ENCODE measurements at regions not wholly inside any gene's neighbourhood (a gene's known extent, or its start where the extent isn't known, plus 50 kb on each side); places are given as distances from the start of the nearest gene placed in this dataset.

GRCh38 chr1:72734415-72734814, 452.1 kb upstream of the NEGR1 start:
- no peaks in the 10 kb centered on the region for H3K4me1 Mint-ChIP-seq
- no peaks in the 10 kb centered on the region for H3K79me2 ChIP-seq (ENCODE audit: insufficient read depth, low read length)
- H3K9me3 Mint-ChIP-seq: peaks cover 1 to 13% (median 5%) of the 10 kb centered on the region in 7 donors
- H3K4me3 Mint-ChIP-seq: no peak overlapping the region
- H3K27me3 Mint-ChIP-seq (ENCODE audit: low read depth in 3 of 3): no peaks in the 10 kb centered on the region
- no peak for DNase-seq
- no peak for TF ChIP-seq CTCF (IDR thresholded peaks at IDR 0.05)
- H3K27ac Mint-ChIP-seq: no peak overlapping the region
- no peak overlapping the region for H3K27ac ChIP-seq (ENCODE audit: low read depth in 1 of 2, low read length in 2 of 2)
- H2AFZ ChIP-seq (ENCODE audit: insufficient read depth, low read depth, low read length, poor library complexity, severe bottlenecking): no peak overlapping the region
- H3K36me3 ChIP-seq (replicated peaks in 1 of 2; ENCODE audit: control insufficient read depth in 1 of 2, insufficient read depth in 2 of 2, low read length in 2 of 2): no peaks in the 10 kb centered on the region
- no peak overlapping the region for H3K4me2 ChIP-seq (replicated peaks; ENCODE audit: extremely low read depth, low read length, poor library complexity, severe bottlenecking)
- no peaks in the 10 kb centered on the region for H3K36me3 Mint-ChIP-seq
- no peak overlapping the region for H3K9ac ChIP-seq (ENCODE audit: insufficient read depth, low read length, poor library complexity, severe bottlenecking)
- intact Hi-C loops (cut with micrococcal nuclease): no loop called here
- H4K20me1 ChIP-seq (ENCODE audit: insufficient read depth, low read length): no peaks in the 10 kb centered on the region
- H3K9me3 ChIP-seq (replicated peaks in 1 of 2; ENCODE audit: control insufficient read depth in 1 of 2, insufficient read depth in 1 of 2, low read length in 2 of 2): peaks cover 0 to 8% of the 10 kb centered on the region in 2 donors
- no peaks in the 10 kb centered on the region for H3K4me1 ChIP-seq (ENCODE audit: control insufficient read depth in 1 of 2, insufficient read depth in 2 of 2, low read length in 2 of 2)
- no CpG with 5 or more reads among the region's 1 CpG for WGBS (ENCODE audit: insufficient coverage)
- no peak overlapping the region for H3K4me3 ChIP-seq (replicated peaks in 1 of 3; ENCODE audit: low read depth in 2 of 3, low read length in 3 of 3)
- H3K27me3 ChIP-seq (ENCODE audit: control insufficient read depth in 2 of 2, insufficient read depth in 2 of 2, low read length in 2 of 2): no peaks in the 10 kb centered on the region

DNA sequence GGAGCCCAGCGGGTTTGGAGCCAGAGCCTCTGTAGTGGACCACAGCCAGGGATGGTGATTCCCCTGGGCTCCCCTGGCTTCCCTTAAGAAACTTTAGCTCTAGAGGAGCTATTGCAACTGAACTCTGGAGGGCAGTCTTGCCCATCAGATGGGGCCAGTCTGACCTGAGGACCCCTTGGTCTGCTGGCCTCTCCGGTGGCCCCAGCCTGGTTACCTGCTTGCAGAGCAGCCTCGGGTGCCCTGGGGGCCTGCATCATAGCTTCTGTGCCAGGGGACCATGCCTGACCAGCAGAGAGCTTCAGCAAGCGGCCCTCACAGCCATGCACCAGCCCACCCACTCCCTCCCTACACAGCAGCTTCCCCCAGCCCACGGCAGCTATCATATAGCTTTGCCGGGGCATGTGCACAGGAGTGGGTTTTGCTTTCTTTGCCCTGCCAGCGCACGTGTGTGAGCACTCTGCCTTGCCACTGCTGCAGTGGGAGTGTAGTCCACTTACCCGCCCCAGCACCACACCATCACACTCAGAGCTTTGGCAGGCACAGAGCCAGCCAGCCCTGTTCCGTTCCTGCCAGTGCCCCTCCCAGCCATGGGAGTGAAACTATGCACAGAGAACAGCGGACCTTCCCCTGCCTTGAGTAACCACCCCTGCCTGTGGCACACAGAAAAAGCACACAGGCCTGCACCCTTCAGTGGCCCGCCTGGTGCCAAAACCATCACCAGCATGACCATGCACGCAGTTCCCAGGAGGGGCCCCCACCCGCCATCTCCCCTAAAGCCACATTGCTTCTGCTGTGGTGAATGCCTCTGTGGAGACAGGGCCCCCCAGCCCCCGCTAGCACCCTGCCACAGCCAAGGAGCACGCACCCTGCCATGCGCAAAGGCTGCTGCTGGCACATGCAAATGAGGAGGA, 442.9 kb upstream of the NEGR1 start:
- Histone ChIP-seq H3K27me3 (ENCODE audit: control insufficient read depth in 2 of 2, insufficient read depth in 2 of 2, low read length in 2 of 2) (no peaks in the 10 kb centered on the region), H4K20me1 (ENCODE audit: insufficient read depth, low read length) (no peaks in the 10 kb centered on the region), H3K9ac (ENCODE audit: insufficient read depth, low read length, poor library complexity, severe bottlenecking) (no peak overlapping the region), H3K27ac (ENCODE audit: low read depth in 1 of 2, low read length in 2 of 2) (no peak overlapping the region), H3K36me3 (replicated peaks in 1 of 2; ENCODE audit: control insufficient read depth in 1 of 2, insufficient read depth in 2 of 2, low read length in 2 of 2) (no peaks in the 10 kb centered on the region), H3K4me2 (replicated peaks; ENCODE audit: extremely low read depth, low read length, poor library complexity, severe bottlenecking) (no peak overlapping the region), H3K79me2 (ENCODE audit: insufficient read depth, low read length) (no peaks in the 10 kb centered on the region), H3K4me3 (replicated peaks in 1 of 3; ENCODE audit: low read depth in 2 of 3, low read length in 3 of 3) (no peak overlapping the region), H3K4me1 (ENCODE audit: control insufficient read depth in 1 of 2, insufficient read depth in 2 of 2, low read length in 2 of 2) (no peaks in the 10 kb centered on the region), H2AFZ (ENCODE audit: insufficient read depth, low read depth, low read length, poor library complexity, severe bottlenecking) (no peak overlapping the region), H3K9me3 (replicated peaks in 1 of 2; ENCODE audit: control insufficient read depth in 1 of 2, insufficient read depth in 1 of 2, low read length in 2 of 2) (peaks cover 4 to 16% of the 10 kb centered on the region in 2 donors)
- intact Hi-C loops (cut with micrococcal nuclease): no loop called here
- H3K36me3 Mint-ChIP-seq: no peaks in the 10 kb centered on the region
- peaks cover 0 to 1% (median 0%) of the 10 kb centered on the region in 3 donors for H3K27me3 Mint-ChIP-seq (ENCODE audit: low read depth in 3 of 3)
- no peak overlapping the region for H3K4me3 Mint-ChIP-seq
- TF ChIP-seq CTCF (IDR thresholded peaks at IDR 0.05): no peak
- DNase-seq: no peak
- peaks cover 5 to 20% (median 11%) of the 10 kb centered on the region in 7 donors for H3K9me3 Mint-ChIP-seq
- no peak overlapping the region for H3K27ac Mint-ChIP-seq
- WGBS (ENCODE audit: insufficient coverage): 93% methylated on average over 13 of the region's 17 CpGs
- no peaks in the 10 kb centered on the region for H3K4me1 Mint-ChIP-seq
